Right kidney (tissue), 1 donor: ENCODE measurements at regions not wholly inside any gene's neighbourhood (a gene's known extent, or its start where the extent isn't known, plus 50 kb on each side); places are given as distances from the start of the nearest gene placed in this dataset.
"Not testable (repeated sequence)": the region's sequence is repeated elsewhere in the genome, so short reads cannot be mapped to it uniquely, and the experiment has no call there.

Experiments used
- DNase-seq: peaks from one replicate; pipeline ENCODE4 v3.0.0-alpha.2; 2016

- peak; percentile 37 for DNase-seq
Measured at GRCh38 chr7:156515911-156516790, 124.4 kb upstream of the RNF32 start.

DNA sequence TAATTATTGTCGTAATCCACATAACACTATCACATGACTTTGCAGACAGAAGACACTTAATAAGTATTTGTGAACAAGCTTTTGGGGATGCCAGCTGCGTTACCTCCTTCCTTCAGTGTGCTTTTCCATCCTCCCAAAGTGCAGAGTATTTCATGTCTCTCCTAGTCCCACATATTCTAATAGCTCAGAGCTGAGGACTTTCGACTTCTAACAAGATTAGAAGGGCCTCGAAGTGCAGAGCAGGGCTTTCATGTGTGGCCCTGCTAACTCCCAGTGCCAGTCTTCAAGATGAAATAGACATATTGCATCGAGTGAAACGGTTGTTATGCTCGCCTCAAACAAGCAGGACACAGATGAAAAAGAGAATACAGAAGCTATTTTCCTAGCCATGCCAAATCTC, 125.7 kb upstream of the RNF32 start:
- DNase-seq: no peak

- no peak for DNase-seq
Measured at GRCh38 chr7:156511426-156511825, 129.1 kb upstream of the RNF32 start.

- DNase-seq: no peak
Measured at GRCh38 chr7:156510966-156511365, 129.6 kb upstream of the RNF32 start.

GRCh38 chr7:156509216-156509615, 131.4 kb upstream of the RNF32 start:
- no peak for DNase-seq

DNA sequence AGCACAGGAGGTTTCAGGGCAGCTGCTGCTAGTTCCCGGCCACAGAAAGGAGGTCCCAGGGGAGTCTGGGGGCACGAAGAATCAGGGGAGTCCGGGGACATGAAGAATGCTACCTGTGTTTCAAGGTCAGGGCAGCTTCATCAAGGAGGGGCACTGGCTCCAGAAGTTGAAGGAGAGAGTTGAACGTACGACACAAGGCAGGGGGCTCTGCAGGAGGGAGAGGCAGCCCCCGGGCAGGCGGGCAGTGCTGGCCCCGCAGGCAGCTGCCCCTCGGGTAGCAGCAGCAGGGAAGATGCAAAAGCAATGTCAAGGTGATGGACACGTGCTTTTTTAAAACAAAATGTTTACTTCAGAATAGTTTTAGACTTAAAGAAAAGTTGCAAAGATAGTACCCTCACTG, 134.7 kb upstream of the RNF32 start:
- DNase-seq: no peak

DNA sequence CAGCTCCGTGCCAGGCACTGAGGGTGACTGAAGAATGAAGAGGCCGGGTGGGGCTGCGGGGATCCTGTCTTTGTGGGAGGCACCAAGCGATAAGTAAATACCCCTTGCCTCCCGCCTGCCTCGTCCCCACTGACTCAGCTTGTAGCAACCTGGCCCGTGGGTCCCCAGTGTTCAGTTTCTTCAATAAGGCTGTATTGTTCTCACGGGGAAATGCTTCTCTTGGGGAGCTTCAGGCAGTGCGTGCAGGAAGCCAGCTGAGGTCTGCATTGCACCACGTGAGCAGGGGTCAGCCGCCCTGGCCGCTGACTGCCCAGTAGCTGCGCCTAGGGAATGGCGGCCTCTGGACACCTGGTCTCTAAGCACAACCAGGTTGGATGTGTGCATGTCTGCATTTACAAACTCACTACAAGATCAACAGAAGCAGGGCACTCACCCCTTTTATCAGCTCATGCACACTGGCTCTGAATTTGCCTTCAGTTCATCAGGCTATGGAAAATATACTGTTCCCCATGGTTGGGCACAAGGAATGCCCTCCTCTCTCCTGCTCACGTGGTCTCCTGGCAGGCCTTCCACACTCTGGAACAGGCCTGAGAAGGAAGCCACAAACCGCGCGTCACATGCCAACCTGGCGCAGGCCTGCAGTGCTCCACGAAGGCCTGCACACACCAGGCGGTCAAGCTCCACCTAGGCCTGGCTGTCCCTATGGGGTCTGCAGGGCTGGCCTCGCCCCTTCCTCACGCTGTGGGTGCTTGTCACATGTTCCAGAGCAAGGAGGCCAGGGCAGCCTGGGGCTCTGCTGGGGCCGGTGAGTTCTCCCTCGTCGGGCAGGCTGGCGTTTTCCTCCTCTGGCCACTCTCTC, 135.7 kb upstream of the RNF32 start:
- DNase-seq: peak; percentile 63

GRCh38 chr7:156504006-156504405, 136.6 kb upstream of the RNF32 start:
- DNase-seq: no peak

- no peak for DNase-seq
Measured at GRCh38 chr7:156503196-156503595, 137.4 kb upstream of the RNF32 start.

DNA sequence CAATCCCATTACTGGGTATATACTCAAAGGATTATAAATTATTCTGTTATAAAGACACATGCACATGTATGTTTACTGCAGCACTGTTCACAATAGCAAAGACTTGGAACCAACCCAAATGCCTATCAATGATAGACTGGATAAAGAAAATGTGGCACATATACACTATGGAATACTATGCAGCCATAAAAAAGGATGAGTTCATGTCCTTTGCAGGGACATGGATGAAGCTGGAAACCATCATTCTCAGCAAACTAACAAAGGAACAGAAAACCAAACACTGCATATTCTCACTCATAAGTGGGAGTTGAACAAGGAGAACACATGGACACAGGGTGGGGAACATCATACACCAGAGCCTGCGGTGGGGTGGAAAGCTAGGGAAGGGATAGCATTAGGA, 138.8 kb upstream of the RNF32 start:
- DNase-seq: not testable (repeated sequence)

GRCh38 chr7:156499247-156499881, 141.2 kb upstream of the RNF32 start:
- DNase-seq: no peak

DNA sequence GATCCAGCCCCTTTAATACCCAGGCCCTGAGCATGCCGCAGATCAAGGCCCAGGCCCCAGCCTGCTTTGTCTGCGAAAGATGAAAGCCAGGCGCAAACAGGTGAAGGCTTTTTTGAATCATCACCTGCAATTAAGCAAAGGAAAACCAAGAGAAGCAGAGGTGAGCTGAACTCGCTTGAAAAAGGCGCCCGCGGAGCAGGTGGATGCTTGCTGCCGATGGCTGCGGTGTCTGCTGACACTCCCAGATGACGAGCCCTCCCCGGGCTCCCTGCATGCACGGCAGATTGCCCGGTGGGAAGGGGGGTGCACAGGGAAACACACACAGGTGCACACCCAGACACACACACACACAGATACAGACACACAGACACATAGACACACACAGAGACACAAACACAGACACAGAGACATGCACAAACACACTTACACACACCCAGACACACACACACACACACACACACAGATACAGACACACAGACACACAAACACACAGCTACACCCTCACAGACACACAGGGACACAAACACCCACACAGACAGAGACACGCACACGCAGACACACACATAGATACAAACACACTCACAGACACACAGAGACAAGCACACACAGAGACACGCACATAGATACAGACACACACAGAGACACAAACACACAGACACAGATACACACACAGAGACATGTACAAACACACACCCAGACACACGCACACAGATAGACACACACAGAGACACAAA, 142.6 kb upstream of the RNF32 start:
- DNase-seq: no peak

DNA sequence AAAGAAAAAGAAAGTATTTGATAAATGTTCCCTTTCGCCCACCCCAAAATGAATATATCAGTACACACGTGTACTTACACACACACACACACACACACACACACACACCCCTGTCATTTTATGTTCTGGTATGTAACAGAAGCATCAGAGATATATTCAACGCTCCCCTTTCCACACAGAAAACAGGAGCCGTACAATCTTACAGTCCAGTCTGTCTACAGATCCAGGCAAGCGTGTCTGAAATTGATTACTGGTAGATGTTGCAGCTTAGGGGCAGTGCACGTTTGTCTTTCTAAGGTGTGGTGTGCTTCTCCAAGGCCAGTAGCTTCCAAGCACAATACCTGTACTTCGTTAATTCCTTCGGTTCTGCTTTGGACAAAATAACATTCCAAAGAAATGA, 143.7 kb upstream of the RNF32 start:
- no peak for DNase-seq

DNA sequence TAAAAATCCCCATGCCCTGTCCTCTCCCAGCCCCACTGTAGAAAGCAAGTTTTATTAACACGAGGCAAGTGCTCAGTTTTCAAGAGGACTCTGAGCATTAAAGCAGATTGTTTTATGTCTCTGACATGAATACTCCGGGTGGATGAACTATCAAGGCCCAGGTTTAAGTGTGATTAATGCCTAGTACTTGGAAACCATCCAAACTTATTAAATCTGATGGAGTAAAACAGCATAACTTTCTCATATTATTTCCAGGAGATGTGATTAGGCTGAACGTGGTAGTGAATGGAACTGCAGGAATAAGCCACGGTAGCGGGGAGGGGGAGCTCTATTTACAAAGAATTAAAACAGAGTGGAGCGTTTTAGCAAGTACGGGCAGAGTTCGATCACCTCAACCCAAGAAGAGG, 144.2 kb upstream of the RNF32 start:
- no peak for DNase-seq

- no peak for DNase-seq
Measured at GRCh38 chr7:156494960-156495359, 145.6 kb upstream of the RNF32 start.

DNA sequence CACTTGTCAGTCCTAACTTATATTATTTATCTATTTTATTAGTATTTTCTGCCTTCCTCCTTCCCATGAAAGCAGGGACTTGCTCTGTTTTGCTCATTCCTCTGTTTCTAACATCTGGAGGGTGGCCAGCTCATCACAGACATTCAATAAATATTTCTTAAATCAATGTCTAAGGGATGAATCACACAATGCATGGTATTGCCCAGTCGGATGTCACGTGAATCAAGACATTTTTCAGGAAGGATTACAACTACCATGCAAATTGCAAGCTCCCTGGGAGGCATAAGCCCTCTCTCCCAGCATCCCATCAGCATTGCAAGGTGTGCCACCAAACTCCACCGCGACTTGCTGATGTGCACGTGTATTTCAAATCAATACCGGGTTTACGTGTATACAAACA, 146.6 kb upstream of the RNF32 start:
- DNase-seq: no peak

GRCh38 chr7:156492170-156492569, 148.4 kb upstream of the RNF32 start:
- no peak for DNase-seq

DNA sequence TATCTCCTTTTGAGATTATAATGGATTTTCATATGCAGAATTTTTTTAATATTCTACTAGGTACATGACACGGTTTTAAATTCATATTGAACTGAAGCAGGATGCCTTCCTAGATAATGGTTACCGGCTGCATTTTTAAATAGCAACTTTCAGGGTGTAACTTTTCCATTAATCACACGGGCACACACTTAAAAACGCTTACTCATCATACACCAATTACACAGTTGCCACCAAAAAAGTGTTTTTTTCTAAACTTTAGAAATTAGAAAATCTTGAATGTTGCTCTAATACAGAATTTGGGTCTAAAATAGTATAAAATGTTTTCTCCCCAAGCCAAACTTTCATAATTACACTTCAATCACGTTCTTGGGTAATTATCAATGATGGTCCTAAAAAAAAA, 149.1 kb upstream of the RNF32 start:
- DNase-seq: no peak

- DNase-seq: no peak
Measured at GRCh38 chr7:156490021-156490800, 150.4 kb upstream of the RNF32 start.

DNA sequence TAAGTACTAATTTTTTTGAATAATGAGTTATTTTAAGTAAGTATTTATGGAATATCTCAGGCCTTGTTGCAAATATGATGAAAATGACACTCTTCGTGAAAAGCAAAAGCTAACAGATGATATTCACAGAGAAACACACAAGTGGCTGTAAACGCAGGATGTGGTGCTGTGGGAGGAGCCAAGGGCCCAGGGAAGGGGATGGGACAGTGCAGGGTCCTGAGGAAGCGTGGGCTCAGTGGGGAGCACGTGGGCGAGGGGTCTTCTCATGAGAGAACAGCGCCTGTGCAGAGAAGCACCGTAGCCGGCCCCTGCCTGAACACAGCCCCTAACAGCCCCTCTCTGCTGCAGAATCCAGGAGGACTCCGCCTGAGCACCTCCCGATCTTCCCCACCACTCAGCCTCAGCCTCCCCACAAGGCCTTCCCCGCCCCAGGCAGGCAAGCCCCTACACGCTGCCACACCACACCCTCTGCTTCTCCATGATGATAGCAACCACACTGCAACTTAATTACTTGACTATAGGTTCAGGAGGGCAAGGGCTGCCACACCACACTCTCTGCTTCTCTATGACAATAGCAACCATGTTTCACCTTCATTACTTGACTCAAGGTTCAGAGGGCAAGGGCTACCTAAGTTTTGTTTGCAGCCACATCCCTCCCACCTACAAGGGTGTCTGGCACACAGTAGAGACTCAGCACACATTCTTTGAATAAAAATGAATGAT, 152.6 kb upstream of the RNF32 start:
- no peak for DNase-seq

GRCh38 chr7:156480671-156481070, 159.9 kb upstream of the RNF32 start:
- DNase-seq: no peak
